Astrocyte (in vitro differentiated cells and primary cell): ENCODE measurements at regions not wholly inside any gene's neighbourhood (a gene's known extent, or its start where the extent isn't known, plus 50 kb on each side); places are given as distances from the start of the nearest gene placed in this dataset.

ENCODE experiments used
- DNase-seq: peaks from one replicate; pipeline ENCODE4 v3.0.0-alpha.2; 2010; ENCODE audit warnings: low read depth
- FAIRE-seq: peaks from 2 replicates; lab custom pipeline; 2011; peaks lifted over from hg19 to GRCh38; lab: Jason Lieb, UNC
- H2AFZ ChIP-seq: 2 replicates; pipeline ENCODE4 v1.6.0; 2012; ENCODE audit warnings: low read depth, low read length, inconsistent platforms
- H3K27ac ChIP-seq: 2 replicates; pipeline ENCODE4 v1.5.1; 2011; ENCODE audit warnings: low read depth, low read length, inconsistent platforms
- H3K27me3 ChIP-seq: 2 replicates; pipeline ENCODE4 v1.6.0; 2011; ENCODE audit warnings: low read length, inconsistent platforms; ENCODE audit not compliant: insufficient read depth
- H3K36me3 ChIP-seq: 2 replicates; pipeline ENCODE4 v1.5.1; 2011; ENCODE audit warnings: low read length, inconsistent platforms; ENCODE audit not compliant: insufficient read depth
- H3K4me1 ChIP-seq: 2 replicates; pipeline ENCODE4 v1.5.1; 2011; ENCODE audit warnings: low read length, inconsistent platforms; ENCODE audit not compliant: insufficient read depth
- H3K4me2 ChIP-seq: 2 replicates; pipeline ENCODE4 v1.6.0; 2012; ENCODE audit warnings: low read length, inconsistent platforms
- H3K4me3 ChIP-seq: 2 replicates; pipeline ENCODE4 v1.5.1; 2011; ENCODE audit warnings: low read depth, mild to moderate bottlenecking, low read length, inconsistent platforms; ENCODE audit not compliant: insufficient read depth
- H3K79me2 ChIP-seq: 2 replicates; pipeline ENCODE4 v1.6.0; 2012; ENCODE audit warnings: mild to moderate bottlenecking, low read length, inconsistent platforms; ENCODE audit not compliant: insufficient read depth
- H3K9ac ChIP-seq: 2 replicates; pipeline ENCODE4 v1.6.0; 2012; ENCODE audit warnings: mild to moderate bottlenecking, low read length, inconsistent platforms
- H3K9me3 ChIP-seq: 2 replicates; pipeline ENCODE4 v1.5.1; 2012; ENCODE audit warnings: low read depth, mild to moderate bottlenecking, low read length, inconsistent platforms; ENCODE audit not compliant: insufficient read depth
- H4K20me1 ChIP-seq: 2 replicates; pipeline ENCODE4 v1.6.0; 2012; ENCODE audit warnings: low read length, inconsistent platforms; ENCODE audit not compliant: insufficient read depth
- H3K27ac Mint-ChIP-seq: one replicate; pipeline ENCODE4 v1.8.0; 2021; ENCODE audit warnings: mild to moderate bottlenecking, mixed read lengths; ENCODE audit not compliant: unreplicated experiment
- H3K27me3 Mint-ChIP-seq: one replicate; pipeline ENCODE4 v1.8.0; 2021; ENCODE audit warnings: low read depth, mixed read lengths; ENCODE audit not compliant: unreplicated experiment
- H3K36me3 Mint-ChIP-seq: one replicate; pipeline ENCODE4 v1.8.0; 2021; ENCODE audit warnings: low read depth, mixed read lengths; ENCODE audit not compliant: unreplicated experiment
- H3K4me1 Mint-ChIP-seq: one replicate; pipeline ENCODE4 v1.8.0; 2021; ENCODE audit warnings: low read depth, mixed read lengths; ENCODE audit not compliant: unreplicated experiment
- H3K4me3 Mint-ChIP-seq: one replicate; pipeline ENCODE4 v1.8.0; 2021; ENCODE audit warnings: mild to moderate bottlenecking, moderate library complexity, mixed read lengths; ENCODE audit not compliant: unreplicated experiment
- H3K9me3 Mint-ChIP-seq: one replicate; pipeline ENCODE4 v1.8.0; 2021; ENCODE audit warnings: mild to moderate bottlenecking, mixed read lengths; ENCODE audit not compliant: unreplicated experiment
- CTCF ChIP-seq: IDR thresholded peaks from 2 replicates; pipeline ENCODE4 v1.5.1; 2011; ENCODE audit warnings: low read depth, mild to moderate bottlenecking, inconsistent platforms, low read length, moderate library complexity; ENCODE audit not compliant: insufficient read depth
- EZH2 ChIP-seq: IDR thresholded peaks from 2 replicates; pipeline ENCODE4 v1.6.1; 2012; ENCODE audit warnings: mild to moderate bottlenecking, low read length, inconsistent platforms; ENCODE audit not compliant: insufficient read depth

- Mint-ChIP-seq H3K9me3 (peaks cover 5% of the 10 kb centered on the region), H3K4me1 (peaks cover 21% of the 10 kb centered on the region)
- H4K20me1 ChIP-seq = no peaks in the 10 kb centered on the region
Measured at GRCh38 chr2:228549441-228550007, 368.0 kb upstream of the SPHKAP start.

GRCh38 chr2:228548230-228548629 is 366.7 kb upstream of the SPHKAP start:
- no peaks in the 10 kb centered on the region for H3K79me2 ChIP-seq
- no peak overlapping the region for H3K9ac ChIP-seq
- no peaks in the 10 kb centered on the region for H3K36me3 ChIP-seq
- H3K4me2 ChIP-seq = no peak overlapping the region
- no peak overlapping the region for H3K27ac ChIP-seq
- H3K27me3 ChIP-seq = no peaks in the 10 kb centered on the region
- Mint-ChIP-seq H3K9me3 (peaks cover 5% of the 10 kb centered on the region), H3K4me1 (peaks cover 21% of the 10 kb centered on the region), H3K36me3 (no peaks in the 10 kb centered on the region), H3K27ac (peak overlapping the region; percentile 68), H3K4me3 (no peak overlapping the region), H3K27me3 (no peaks in the 10 kb centered on the region)
- no peak overlapping the region for H3K4me3 ChIP-seq
- H3K4me1 ChIP-seq = peaks cover 11% of the 10 kb centered on the region
- DNase-seq (peak; percentile 19), FAIRE-seq (peak; percentile 43)
- H4K20me1 ChIP-seq = no peaks in the 10 kb centered on the region
- H2AFZ ChIP-seq = no peak overlapping the region
- no peak for TF ChIP-seq EZH2
- TF ChIP-seq CTCF = no peak
- H3K9me3 ChIP-seq = no peaks in the 10 kb centered on the region

More at GRCh38 chr2:228549441-228550007, 368.0 kb upstream of the SPHKAP start:
- H3K4me2 ChIP-seq = no peak overlapping the region
- H3K36me3 ChIP-seq = no peaks in the 10 kb centered on the region
- TF ChIP-seq EZH2 (no peak), CTCF (no peak)
- no peak overlapping the region for H3K4me3 Mint-ChIP-seq
- H2AFZ ChIP-seq = no peak overlapping the region
- no peak overlapping the region for H3K4me3 ChIP-seq
- no peaks in the 10 kb centered on the region for H3K36me3 Mint-ChIP-seq
- H3K27ac ChIP-seq = no peak overlapping the region
- H3K4me1 ChIP-seq = peaks cover 11% of the 10 kb centered on the region
- no peaks in the 10 kb centered on the region for H3K27me3 Mint-ChIP-seq
- no peaks in the 10 kb centered on the region for H3K79me2 ChIP-seq
- H3K9ac ChIP-seq = no peak overlapping the region
- no peak for DNase-seq
- no peak for FAIRE-seq
- no peaks in the 10 kb centered on the region for H3K27me3 ChIP-seq
- H3K27ac Mint-ChIP-seq = no peak overlapping the region
- no peaks in the 10 kb centered on the region for H3K9me3 ChIP-seq

- Histone ChIP-seq H3K79me2 (no peaks in the 10 kb centered on the region), H3K4me3 (no peak overlapping the region), H3K9ac (peak overlapping the region; percentile 11), H3K27me3 (no peaks in the 10 kb centered on the region), H3K4me2 (peak overlapping the region; percentile 9), H3K4me1 (peaks cover 18% of the 10 kb centered on the region), H3K9me3 (no peaks in the 10 kb centered on the region), H3K36me3 (no peaks in the 10 kb centered on the region), H2AFZ (peak overlapping the region; percentile 14), H4K20me1 (no peaks in the 10 kb centered on the region), H3K27ac (peak overlapping the region; percentile 60)
- Mint-ChIP-seq H3K27me3 (no peaks in the 10 kb centered on the region), H3K9me3 (peaks cover 5% of the 10 kb centered on the region), H3K4me3 (peak overlapping the region; percentile 10), H3K4me1 (peaks cover 21% of the 10 kb centered on the region), H3K36me3 (no peaks in the 10 kb centered on the region), H3K27ac (peak overlapping the region; percentile 49)
- no peak for TF ChIP-seq EZH2
- DNase-seq (peak; percentile 19), FAIRE-seq (peak; percentile 93)
Measured at GRCh38 chr2:228545748-228546145, 364.3 kb upstream of the SPHKAP start.
